IMR-90 (cell line): ENCODE measurements at regions not wholly inside any gene's neighbourhood (a gene's known extent, or its start where the extent isn't known, plus 50 kb on each side); places are given as distances from the start of the nearest gene placed in this dataset.

Source experiments
- ATAC-seq: fragments of 200-7000 bp; cut with Tn5 transposase; 2 replicates; pipeline ENCODE4 v1.9.1; 2020; ENCODE audit warnings: low read depth, mild to moderate bottlenecking, moderate library complexity
- BruUV-seq: library from RNA; stranded (reverse); fragments of 400-500 nt; replicated peaks from 2 replicates; lab custom pipeline; 2021; lab: Mats Ljungman, UMichigan
- CTCF ChIA-PET: fragments of 300-600 bp; formaldehyde crosslinking; extraction: SDS; loops from one replicate; lab custom pipeline; 2021; ENCODE audit warnings: antibody characterized with exemption; lab: Yijun Ruan, JAX
- POLR2A ChIA-PET: fragments of 300-600 bp; sonication (Branson Sonifier 250); formaldehyde crosslinking; loops from one replicate; lab custom pipeline; 2022; ENCODE audit warnings: antibody characterized with exemption; ENCODE audit not compliant: unreplicated experiment; lab: Charles Lee
- DNase-seq: peaks from one replicate; pipeline ENCODE4 v3.0.0; 2013
- H2AFZ ChIP-seq: replicated peaks from 2 replicates; pipeline ENCODE3; 2013; ENCODE audit warnings: low read length, mild to moderate bottlenecking; ENCODE audit not compliant: poor library complexity
- H2AK5ac ChIP-seq: 2 replicates; pipeline ENCODE4 v1.6.1; 2013; ENCODE audit warnings: low read depth, low read length, inconsistent platforms
- H2AK9ac ChIP-seq: replicated peaks from 2 replicates; pipeline ENCODE3; 2013; ENCODE audit warnings: mild to moderate bottlenecking, low read depth, low read length, moderate library complexity; ENCODE audit not compliant: poor library complexity
- H2BK120ac ChIP-seq: 2 replicates; pipeline ENCODE4 v1.6.1; 2013; ENCODE audit warnings: low read depth, low read length, inconsistent platforms
- H2BK15ac ChIP-seq: 3 replicates; pipeline ENCODE4 v1.6.1; 2013; ENCODE audit warnings: low read depth, low read length, inconsistent platforms
- H2BK20ac ChIP-seq: 2 replicates; pipeline ENCODE4 v1.6.1; 2013; ENCODE audit warnings: low read depth, mild to moderate bottlenecking, inconsistent platforms, low read length, moderate library complexity
- H2BK5ac ChIP-seq: 2 replicates; pipeline ENCODE4 v1.6.1; 2013; ENCODE audit warnings: mild to moderate bottlenecking, low read depth, low read length, inconsistent platforms; ENCODE audit not compliant: poor library complexity, severe bottlenecking
- H3K14ac ChIP-seq: replicated peaks from 2 replicates; pipeline ENCODE4 v1.6.1; 2013; ENCODE audit warnings: low read depth, low read length, inconsistent platforms
- H3K18ac ChIP-seq: 2 replicates; pipeline ENCODE4 v1.6.1; 2013; ENCODE audit warnings: low read depth, low read length, control low read depth
- H3K23ac ChIP-seq: 2 replicates; pipeline ENCODE4 v1.6.1; 2013; ENCODE audit warnings: low read depth, low read length, inconsistent platforms
- H3K27ac ChIP-seq: 2 replicates; pipeline ENCODE4 v1.5.1; 2013; ENCODE audit warnings: mild to moderate bottlenecking, control low read depth, low read length; ENCODE audit not compliant: insufficient read depth
- H3K27me3 ChIP-seq: 2 replicates; pipeline ENCODE4 v1.6.1; 2013; ENCODE audit warnings: low read length; ENCODE audit not compliant: control insufficient read depth, insufficient read depth
- H3K36me3 ChIP-seq: 2 replicates; pipeline ENCODE4 v1.6.1; 2013; ENCODE audit warnings: low read length, mixed read lengths; ENCODE audit not compliant: control insufficient read depth, insufficient read depth
- H3K4ac ChIP-seq: 2 replicates; pipeline ENCODE4 v1.6.1; 2013; ENCODE audit warnings: low read depth, low read length, inconsistent platforms
- H3K4me1 ChIP-seq: 2 replicates; pipeline ENCODE4 v1.6.1; 2013; ENCODE audit warnings: low read length, mixed read lengths; ENCODE audit not compliant: control insufficient read depth, insufficient read depth
- H3K4me2 ChIP-seq: 2 replicates; pipeline ENCODE4 v1.6.1; 2013; ENCODE audit warnings: low read depth, mild to moderate bottlenecking, control low read depth, low read length, moderate library complexity
- H3K4me3 ChIP-seq: 2 replicates; pipeline ENCODE4 v1.5.1; 2013; ENCODE audit warnings: low read depth, mild to moderate bottlenecking, control low read depth, low read length, moderate library complexity; ENCODE audit not compliant: insufficient read depth
- H3K56ac ChIP-seq: 2 replicates; pipeline ENCODE4 v1.6.1; 2013; ENCODE audit warnings: low read length, inconsistent platforms; ENCODE audit not compliant: insufficient read depth; ENCODE audit errors: extremely low read depth
- H3K79me1 ChIP-seq, 2 experiments: 2 replicates each; pipeline ENCODE4 v1.6.1; 2013; ENCODE audit warnings: low read length in 2 of 2, inconsistent platforms in 1 of 2, low read depth in 1 of 2
- H3K9ac ChIP-seq: 2 replicates; pipeline ENCODE4 v1.6.1; 2013; ENCODE audit warnings: low read depth, low read length, control low read depth
- H3K9me1 ChIP-seq: 2 replicates; pipeline ENCODE4 v1.6.1; 2013; ENCODE audit warnings: low read length, inconsistent platforms; ENCODE audit not compliant: insufficient read depth
- H3K9me3 ChIP-seq: 2 replicates; pipeline ENCODE4 v1.6.1; 2013; ENCODE audit warnings: low read length; ENCODE audit not compliant: control insufficient read depth, insufficient read depth
- H4K20me1 ChIP-seq: 2 replicates; pipeline ENCODE4 v1.6.1; 2013; ENCODE audit warnings: low read length, inconsistent platforms; ENCODE audit not compliant: insufficient read depth
- H4K5ac ChIP-seq: 2 replicates; pipeline ENCODE4 v1.6.1; 2013; ENCODE audit warnings: mild to moderate bottlenecking, low read depth, low read length, control low read depth
- H4K8ac ChIP-seq, 2 experiments: 2 replicates each; pipeline ENCODE4 v1.6.1; 2013; ENCODE audit warnings: low read depth in 2 of 2, low read length in 2 of 2, control low read depth in 1 of 2, inconsistent platforms in 1 of 2
- H4K91ac ChIP-seq: 2 replicates; pipeline ENCODE4 v1.6.1; 2013; ENCODE audit warnings: low read depth, low read length, inconsistent platforms; ENCODE audit not compliant: insufficient read depth
- BHLHE40 ChIP-seq: fragments of 150-350 bp; IDR thresholded peaks from 2 replicates; pipeline ENCODE4 v1.6.1; 2016; ENCODE audit warnings: mild to moderate bottlenecking, low read depth, low read length
- CEBPB ChIP-seq: IDR thresholded peaks from 2 replicates; pipeline ENCODE4 v1.6.1; 2012; ENCODE audit warnings: low read depth, low read length, improper control_type of control experiment
- CHD1 ChIP-seq: IDR thresholded peaks from 2 replicates; pipeline ENCODE4 v1.6.1; 2012; ENCODE audit warnings: low read depth, low read length, improper control_type of control experiment
- CTCF ChIP-seq: conservative IDR thresholded peaks from 2 replicates; pipeline ENCODE4 v1.5.1; 2012; ENCODE audit warnings: mild to moderate bottlenecking, low read depth, low read length, improper control_type of control experiment
- ELK1 ChIP-seq: fragments of 150-350 bp; IDR thresholded peaks from 2 replicates; pipeline ENCODE4 v1.6.1; 2016; ENCODE audit warnings: low read depth, mild to moderate bottlenecking, low read length, moderate library complexity, borderline replicate concordance
- FOS ChIP-seq: fragments of 150-350 bp; IDR thresholded peaks from 2 replicates; pipeline ENCODE4 v1.6.1; 2016; ENCODE audit warnings: low read depth, low read length
- MXI1 ChIP-seq: IDR thresholded peaks from 2 replicates; pipeline ENCODE4 v1.6.1; 2012; ENCODE audit warnings: low read depth, mild to moderate bottlenecking, low read length, moderate library complexity, borderline replicate concordance
- NFE2L2 ChIP-seq: fragments of 150-350 bp; IDR thresholded peaks from 2 replicates; pipeline ENCODE4 v1.6.1; 2016; ENCODE audit warnings: low read depth, mild to moderate bottlenecking, low read length
- POLR2A ChIP-seq: IDR thresholded peaks from 2 replicates; pipeline ENCODE4 v1.6.1; 2012; ENCODE audit warnings: mild to moderate bottlenecking, low read depth, low read length
- RAD21 ChIP-seq: IDR thresholded peaks from 2 replicates; pipeline ENCODE4 v1.6.1; 2012; ENCODE audit warnings: low read length, improper control_type of control experiment
- USF2 ChIP-seq: fragments of 150-350 bp; IDR thresholded peaks from 2 replicates; pipeline ENCODE4 v1.6.1; 2017; ENCODE audit warnings: mild to moderate bottlenecking, antibody characterized with exemption, low read length, low read depth
- WGBS, 2 experiments: methylation state at CpG; one replicate each; pipeline versions ENCODE4 v1.1.5 to v1.1.7; 2013; ENCODE audit warnings: missing lambda C conversion rate in 2 of 2; ENCODE audit not compliant: insufficient read length in 1 of 2; ENCODE audit errors: extremely low coverage in 2 of 2; 5-methylcytosine and 5-hydroxymethylcytosine counted together
- dilution Hi-C: fragments of 300-500 bp; cut with HindIII; formaldehyde crosslinking; loops from one replicate; pipeline ENCODE4 v1.14.3; 2018; ENCODE audit warnings: low sequenced_read_pairs; ENCODE audit not compliant: unreplicated experiment
- in situ Hi-C: fragments of 300-500 bp; cut with MboI; formaldehyde crosslinking; loops from 3 replicates; pipeline ENCODE4 v1.14.3; 2019; ENCODE audit warnings: low sequenced_read_pairs, inconsistent platforms, mixed read lengths
- intact Hi-C: fragments of 100-400 bp; cut with micrococcal nuclease; formaldehyde crosslinking; loops from 2 replicates; pipeline ENCODE4 v1.10.0; 2022

- no peak overlapping the region for H3K27ac ChIP-seq
- no peak overlapping the region for H2BK120ac ChIP-seq
- H3K79me1 ChIP-seq = no peaks in the 10 kb centered on the region
- no peak overlapping the region for H4K8ac ChIP-seq
- DNase-seq = no peak
- H2AK5ac ChIP-seq = no peak overlapping the region
- BruUV-seq = no TSS peak
- H2BK5ac ChIP-seq = no peak overlapping the region
- no peaks in the 10 kb centered on the region for H4K20me1 ChIP-seq
- no peak overlapping the region for H3K14ac ChIP-seq
- intact Hi-C loops (no loop called here), dilution Hi-C loops (no loop called here), in situ Hi-C loops (no loop called here)
- H4K91ac ChIP-seq = no peak overlapping the region
- H3K9me1 ChIP-seq = no peaks in the 10 kb centered on the region
- H3K4me2 ChIP-seq = no peak overlapping the region
- CTCF ChIA-PET = no interaction called here
- TF ChIP-seq BHLHE40 = no peak
- no peak for TF ChIP-seq RAD21
- no peak for TF ChIP-seq CTCF
- TF ChIP-seq ELK1 = no peak
- no peak for TF ChIP-seq NFE2L2
- no peak for TF ChIP-seq POLR2A
- TF ChIP-seq CHD1 = no peak
- no peak for TF ChIP-seq MXI1
- TF ChIP-seq CEBPB = no peak
- TF ChIP-seq USF2 = no peak
- no peak for TF ChIP-seq FOS
- H3K18ac ChIP-seq = no peak overlapping the region
- no peak overlapping the region for H2BK20ac ChIP-seq
- no peak overlapping the region for H3K23ac ChIP-seq
- no peak overlapping the region for H3K9ac ChIP-seq
- peaks cover 2% of the 10 kb centered on the region for H3K9me3 ChIP-seq
- POLR2A ChIA-PET = no interaction called here
- ATAC-seq = no peak
- no peak overlapping the region for H2BK15ac ChIP-seq
- H3K4me1 ChIP-seq = no peaks in the 10 kb centered on the region
- no peak overlapping the region for H3K4ac ChIP-seq
- WGBS, 2 experiments = no CpG with 5 or more reads among the region's 2 CpGs
- H3K56ac ChIP-seq = no peak overlapping the region
- H3K4me3 ChIP-seq = no peak overlapping the region
- no peak overlapping the region for H2AFZ ChIP-seq
- no peak overlapping the region for H2AK9ac ChIP-seq
- H4K5ac ChIP-seq = no peak overlapping the region
- H3K27me3 ChIP-seq = no peaks in the 10 kb centered on the region
- H3K36me3 ChIP-seq = no peaks in the 10 kb centered on the region
Measured at GRCh38 chr14:81802341-81802740, 268.7 kb upstream of the SEL1L start.
